Hypothalamus (tissue), 51 donors: ENCODE measurements at regions not wholly inside any gene's neighbourhood (a gene's known extent, or its start where the extent isn't known, plus 50 kb on each side); places are given as distances from the start of the nearest gene placed in this dataset.

Experiments used
- DNase-seq, 51 donors: peaks; one replicate each; lab custom pipeline; 2025; lab: John Stamatoyannopoulos, UW

GRCh38 chr22:27130906-27131305 is 473.5 kb downstream of the MIAT start:
- no peak for DNase-seq

GRCh38 chr22:27131346-27131745 is 474.0 kb downstream of the MIAT start:
- no peak for DNase-seq

- no peak for DNase-seq
These were observed 475.0 kb downstream of the MIAT start for GRCh38 chr22:27132400-27132799.

GRCh38 chr22:27133019-27133431 is 475.6 kb downstream of the MIAT start:
- DNase-seq: no peak

GRCh38 chr22:27133681-27134314 is 476.4 kb downstream of the MIAT start:
- peak in 1 of 51 donors; percentile 14 for DNase-seq

- DNase-seq: no peak
These were observed 476.9 kb downstream of the MIAT start for GRCh38 chr22:27134315-27134701.

- no peak for DNase-seq
These were observed 477.9 kb downstream of the MIAT start for GRCh38 chr22:27135031-27135981.

GRCh38 chr22:27136596-27136995 is 479.2 kb downstream of the MIAT start:
- no peak for DNase-seq

- DNase-seq: no peak
These were observed 480.5 kb downstream of the MIAT start for GRCh38 chr22:27137871-27138337.

- DNase-seq: no peak
These were observed 481.1 kb downstream of the MIAT start for GRCh38 chr22:27138471-27138870.

- no peak for DNase-seq
These were observed 482.6 kb downstream of the MIAT start for GRCh38 chr22:27139935-27140511.

- no peak for DNase-seq
These were observed 484.9 kb downstream of the MIAT start for GRCh38 chr22:27142286-27142685.

- no peak for DNase-seq
These were observed 486.9 kb downstream of the MIAT start for GRCh38 chr22:27144321-27144720.

- DNase-seq: peak in 1 of 51 donors; percentile 21
These were observed 489.7 kb downstream of the MIAT start for GRCh38 chr22:27146866-27147633.

- DNase-seq: no peak
These were observed 490.7 kb downstream of the MIAT start for GRCh38 chr22:27148055-27148454.

GRCh38 chr22:27148886-27149470 is 491.6 kb downstream of the MIAT start:
- DNase-seq: no peak

- DNase-seq: peak in 1 of 51 donors; percentile 5
These were observed 492.6 kb downstream of the MIAT start for GRCh38 chr22:27149921-27150543.

- DNase-seq: no peak
These were observed 493.2 kb downstream of the MIAT start for GRCh38 chr22:27150544-27150941.

- DNase-seq: no peak
These were observed 494.0 kb downstream of the MIAT start for GRCh38 chr22:27151407-27151806.

GRCh38 chr22:27152033-27152432 is 494.6 kb downstream of the MIAT start:
- no peak for DNase-seq
